GM10248 (cell line): ENCODE measurements at regions not wholly inside any gene's neighbourhood (a gene's known extent, or its start where the extent isn't known, plus 50 kb on each side); places are given as distances from the start of the nearest gene placed in this dataset.

Experiments used
- CTCF ChIA-PET: fragments of 300-600 bp; sonication (Branson Sonifier 250); formaldehyde crosslinking; extraction: SDS; loops from one replicate; lab custom pipeline; 2021; ENCODE audit warnings: antibody characterized with exemption; lab: Yijun Ruan, JAX
- POLR2A ChIA-PET: fragments of 350-650 bp; sonication (Branson Sonifier 250); formaldehyde crosslinking; extraction: SDS; loops from one replicate; lab custom pipeline; 2020; ENCODE audit warnings: antibody characterized with exemption; lab: Yijun Ruan, JAX
- DNase-seq: peaks from one replicate; pipeline ENCODE4 v3.0.0; 2012; ENCODE audit errors: extremely low spot score
- TF ChIP-seq, protein P1 (sequence below): IDR thresholded peaks from 2 replicates; pipeline ENCODE4 v1.5.1; 2012; ENCODE audit warnings: mild to moderate bottlenecking, low read depth; ENCODE audit errors: extremely low read depth, missing control alignments, control extremely low read depth

DNA sequence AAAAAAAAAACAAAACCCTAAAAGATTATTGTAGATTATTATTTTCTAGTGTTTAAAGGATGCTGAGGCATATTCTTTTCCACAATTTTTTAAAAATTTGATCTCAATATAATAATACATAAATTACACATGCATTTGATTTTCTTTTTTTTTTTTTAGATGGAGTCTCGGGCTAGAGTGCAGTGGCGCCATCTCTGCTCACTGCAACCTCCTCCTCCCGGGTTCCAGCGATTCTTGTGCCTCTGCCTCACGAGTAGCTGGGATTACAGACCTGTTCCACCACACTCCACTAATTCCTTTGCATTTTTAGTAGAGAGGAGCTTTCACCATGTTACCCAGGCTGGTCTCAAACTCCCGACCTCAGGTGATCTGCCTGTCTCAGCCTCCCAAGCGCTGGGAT is 83.5 kb upstream of the TSPAN5 start:
- POLR2A ChIA-PET: no interaction called here
- CTCF ChIA-PET: no interaction called here
- DNase-seq: no peak
- TF ChIP-seq, protein P1, sequence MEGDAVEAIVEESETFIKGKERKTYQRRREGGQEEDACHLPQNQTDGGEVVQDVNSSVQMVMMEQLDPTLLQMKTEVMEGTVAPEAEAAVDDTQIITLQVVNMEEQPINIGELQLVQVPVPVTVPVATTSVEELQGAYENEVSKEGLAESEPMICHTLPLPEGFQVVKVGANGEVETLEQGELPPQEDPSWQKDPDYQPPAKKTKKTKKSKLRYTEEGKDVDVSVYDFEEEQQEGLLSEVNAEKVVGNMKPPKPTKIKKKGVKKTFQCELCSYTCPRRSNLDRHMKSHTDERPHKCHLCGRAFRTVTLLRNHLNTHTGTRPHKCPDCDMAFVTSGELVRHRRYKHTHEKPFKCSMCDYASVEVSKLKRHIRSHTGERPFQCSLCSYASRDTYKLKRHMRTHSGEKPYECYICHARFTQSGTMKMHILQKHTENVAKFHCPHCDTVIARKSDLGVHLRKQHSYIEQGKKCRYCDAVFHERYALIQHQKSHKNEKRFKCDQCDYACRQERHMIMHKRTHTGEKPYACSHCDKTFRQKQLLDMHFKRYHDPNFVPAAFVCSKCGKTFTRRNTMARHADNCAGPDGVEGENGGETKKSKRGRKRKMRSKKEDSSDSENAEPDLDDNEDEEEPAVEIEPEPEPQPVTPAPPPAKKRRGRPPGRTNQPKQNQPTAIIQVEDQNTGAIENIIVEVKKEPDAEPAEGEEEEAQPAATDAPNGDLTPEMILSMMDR: no peak

DNA sequence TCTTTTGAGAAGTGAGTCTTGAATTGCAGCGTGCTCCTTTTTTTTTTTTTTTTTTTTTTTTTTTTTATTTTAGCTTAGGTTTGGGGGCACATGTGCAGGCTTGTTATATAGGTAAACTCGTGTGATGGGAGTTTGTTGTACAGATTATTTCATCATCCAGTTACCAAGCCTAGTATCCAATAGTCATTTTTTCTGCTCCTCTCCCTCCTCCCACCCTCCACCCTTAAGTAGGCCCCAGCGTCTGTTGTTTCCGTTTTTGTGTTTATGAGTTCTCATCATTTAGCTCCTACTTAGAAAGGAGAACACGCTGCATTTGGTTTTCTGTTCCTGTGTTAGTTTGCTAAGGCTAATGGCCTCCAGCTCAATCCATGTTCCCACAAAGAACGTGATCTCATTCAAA is 81.3 kb upstream of the TSPAN5 start:
- no peak for DNase-seq
- CTCF ChIA-PET: no interaction called here
- TF ChIP-seq, protein P1: no peak
- POLR2A ChIA-PET: no interaction called here

DNA sequence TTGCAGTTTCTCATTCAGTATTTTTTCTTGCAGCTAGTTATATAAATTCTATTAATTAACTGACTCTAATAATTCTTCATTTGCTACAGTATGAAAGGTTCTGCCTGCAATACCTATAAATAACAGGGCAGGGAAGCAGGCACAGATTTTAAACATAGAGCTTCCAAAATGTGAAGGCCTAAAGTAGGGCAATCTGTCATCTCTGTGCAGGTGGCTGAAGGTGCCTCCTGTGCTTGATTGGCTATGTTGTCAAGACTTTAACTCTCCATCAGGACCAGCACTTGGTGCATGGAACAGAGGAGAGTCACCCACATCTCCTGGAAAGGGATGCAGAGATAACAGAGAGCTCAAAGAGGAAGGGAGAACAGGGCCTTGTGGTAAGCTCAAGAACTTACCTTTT is 75.2 kb upstream of the TSPAN5 start:
- CTCF ChIA-PET: interaction anchor here (0.6 kb wide), 1 partner anchor 12 kb away, joined by 3 read pairs; no protein-coding TSS in a partner anchor
- TF ChIP-seq, protein P1: no peak

DNA sequence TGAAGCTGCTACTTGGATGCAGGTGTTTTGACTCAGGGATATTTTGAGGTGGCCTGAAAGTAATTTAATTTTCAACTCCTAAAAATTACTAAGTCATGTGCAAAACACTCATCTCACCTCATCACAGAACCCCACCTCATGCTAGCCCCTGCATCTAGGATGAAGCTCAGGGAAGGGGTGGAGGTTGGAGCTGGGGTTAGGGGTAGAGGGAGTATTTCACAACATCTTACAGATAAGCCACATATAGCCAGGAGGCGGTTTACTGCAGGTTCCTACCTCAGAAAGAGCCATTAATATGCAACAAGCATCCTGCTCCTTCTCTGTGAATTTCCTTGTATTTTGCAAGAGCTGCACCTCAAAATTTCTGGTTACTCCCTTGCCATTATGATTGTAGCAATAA is 70.5 kb upstream of the TSPAN5 start:
- TF ChIP-seq, protein P1: no peak
- POLR2A ChIA-PET: no interaction called here
- CTCF ChIA-PET: interaction anchor here (1.0 to 1.4 kb wide), 3 partner anchors 10 to 15 kb away, joined by 3 to 6 read pairs (median 3); no protein-coding TSS in a partner anchor

More for the DNA sequence above, 75.2 kb upstream of the TSPAN5 start:
- POLR2A ChIA-PET: no interaction called here
- no peak for DNase-seq

DNA sequence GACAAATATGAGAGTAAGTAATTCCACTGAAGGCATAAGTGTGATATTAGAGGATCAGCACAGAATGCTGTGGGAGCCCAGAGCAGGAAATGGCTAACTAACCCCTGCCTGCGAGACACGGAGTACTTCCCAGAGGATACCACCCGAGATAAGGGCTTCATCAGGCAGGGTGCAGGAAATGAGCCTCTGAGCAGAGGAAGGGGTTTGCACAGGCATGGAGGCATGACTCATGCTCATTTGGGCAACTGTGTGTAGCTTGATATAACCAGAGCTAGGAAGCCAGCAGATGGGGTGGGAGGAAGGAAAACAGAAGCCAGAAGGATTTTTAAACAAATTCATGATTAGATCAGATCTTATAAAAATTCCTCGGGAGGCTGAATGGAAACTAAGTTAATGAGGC is 70.0 kb upstream of the TSPAN5 start:
- ChIA-PET POLR2A (no interaction called here), CTCF (interaction anchor here (1.1 kb wide), 1 partner anchor 13 kb away, joined by 3 read pairs; no protein-coding TSS in a partner anchor)
- TF ChIP-seq, protein P1: no peak
- DNase-seq: no peak

More for the DNA sequence above, 70.5 kb upstream of the TSPAN5 start:
- no peak for DNase-seq

DNA sequence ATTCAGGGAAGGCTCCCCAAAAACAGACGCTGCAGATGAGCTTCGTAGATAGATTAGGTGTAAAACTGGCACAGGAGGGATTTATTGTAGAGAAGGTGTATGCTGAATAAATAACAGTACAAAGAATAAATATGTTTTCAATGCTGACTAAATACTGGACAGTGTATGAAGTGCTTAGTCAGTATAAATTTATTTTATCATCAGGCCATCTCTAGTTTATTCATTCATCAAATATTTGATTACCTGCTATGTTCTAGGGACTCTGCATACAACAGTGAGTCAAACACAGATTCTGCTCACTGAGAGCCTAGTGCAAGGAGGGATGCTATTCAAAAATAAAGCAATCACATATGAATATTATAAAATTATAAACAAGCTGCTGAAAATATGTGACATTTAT is 63.6 kb upstream of the TSPAN5 start:
- POLR2A ChIA-PET: no interaction called here
- TF ChIP-seq, protein P1: no peak
- CTCF ChIA-PET: no interaction called here
- no peak for DNase-seq
